Right lobe of liver (tissue), 4 donors: ENCODE measurements at regions not wholly inside any gene's neighbourhood (a gene's known extent, or its start where the extent isn't known, plus 50 kb on each side); places are given as distances from the start of the nearest gene placed in this dataset.

Experiments
- CTCF ChIP-seq, 4 donors: fragments of 200-600 bp in 3 of 4; fragments of 450-650 bp in 1 of 4; IDR thresholded peaks; one replicate each; pipeline versions ENCODE4 v1.5.1 to v1.8.0; 2016 to 2022; ENCODE audit warnings: antibody characterized with exemption in 4 of 4, mild to moderate bottlenecking in 2 of 4
- POLR2A ChIP-seq: fragments of 450-650 bp; IDR thresholded peaks from one replicate; pipeline ENCODE4 v1.6.1; 2017; ENCODE audit warnings: antibody characterized with exemption, mild to moderate bottlenecking
- donor health status: DM: no; HTN: no; CAD: no.
- donor health status: DM: no; HTN: no; CAD: no.
- donor health status: DM: no; HTN: yes; CAD: no.

GRCh38 chr11:28674433-28675103 lies 566.4 kb downstream of the METTL15 start:
- TF ChIP-seq CTCF (IDR thresholded peaks at IDR 0.05), result peak in 2 of 4 donors; percentile 14 to 18
- no peak for TF ChIP-seq POLR2A
